NCI-H2081 treated with DMSO at 0.1 percent for 48 hours (cell line): ENCODE measurements at regions not wholly inside any gene's neighbourhood (a gene's known extent, or its start where the extent isn't known, plus 50 kb on each side); places are given as distances from the start of the nearest gene placed in this dataset.

ENCODE experiments used
- DNase-seq: peaks from one replicate; lab custom pipeline; 2025; lab: John Stamatoyannopoulos, UW

GRCh38 chr5:117504305-117504704 lies 929.7 kb upstream of the SEMA6A start:
- no peak for DNase-seq

GRCh38 chr5:117497601-117498000 lies 923.0 kb upstream of the SEMA6A start:
- DNase-seq = no peak

GRCh38 chr5:117496801-117497200 lies 922.2 kb upstream of the SEMA6A start:
- DNase-seq = no peak

GRCh38 chr5:117494188-117494587 lies 919.6 kb upstream of the SEMA6A start:
- no peak for DNase-seq

- DNase-seq = no peak
These were observed 914.4 kb upstream of the SEMA6A start for GRCh38 chr5:117488976-117489500.

GRCh38 chr5:117487556-117487955 lies 912.9 kb upstream of the SEMA6A start:
- no peak for DNase-seq

GRCh38 chr5:117486879-117487391 lies 912.3 kb upstream of the SEMA6A start:
- no peak for DNase-seq

- no peak for DNase-seq
These were observed 911.6 kb upstream of the SEMA6A start for GRCh38 chr5:117486261-117486660.

- no peak for DNase-seq
These were observed 901.3 kb upstream of the SEMA6A start for GRCh38 chr5:117475919-117476318.

GRCh38 chr5:117473165-117473564 lies 898.5 kb upstream of the SEMA6A start:
- DNase-seq = no peak

- no peak for DNase-seq
These were observed 889.4 kb upstream of the SEMA6A start for GRCh38 chr5:117463881-117464570.

GRCh38 chr5:117461966-117462365 lies 887.3 kb upstream of the SEMA6A start:
- DNase-seq = no peak

- DNase-seq = no peak
These were observed 886.8 kb upstream of the SEMA6A start for GRCh38 chr5:117461403-117461802.

- no peak for DNase-seq
These were observed 883.0 kb upstream of the SEMA6A start for GRCh38 chr5:117457656-117458055.

GRCh38 chr5:117456866-117457470 lies 882.3 kb upstream of the SEMA6A start:
- no peak for DNase-seq

- peak; percentile 5 for DNase-seq
These were observed 880.9 kb upstream of the SEMA6A start for GRCh38 chr5:117455236-117456233.

- peak; percentile 61 for DNase-seq
These were observed 880.1 kb upstream of the SEMA6A start for GRCh38 chr5:117454716-117455212.

GRCh38 chr5:117436846-117437245 lies 862.2 kb upstream of the SEMA6A start:
- no peak for DNase-seq

GRCh38 chr5:117435203-117435602 lies 860.6 kb upstream of the SEMA6A start:
- no peak for DNase-seq

GRCh38 chr5:117434254-117434653 lies 859.6 kb upstream of the SEMA6A start:
- no peak for DNase-seq

GRCh38 chr5:117433818-117434217 lies 859.2 kb upstream of the SEMA6A start:
- DNase-seq = no peak

GRCh38 chr5:117431091-117431490 lies 856.5 kb upstream of the SEMA6A start:
- DNase-seq = no peak
